Liver (tissue), 3 donors: ENCODE measurements at regions not wholly inside any gene's neighbourhood (a gene's known extent, or its start where the extent isn't known, plus 50 kb on each side); places are given as distances from the start of the nearest gene placed in this dataset.

Experiments
- SP1 ChIP-seq: IDR thresholded peaks from 2 replicates; pipeline ENCODE4 v1.6.1; 2018; ENCODE audit warnings: antibody characterized with exemption, mild to moderate bottlenecking
- YY1 ChIP-seq: IDR thresholded peaks from 2 replicates; pipeline ENCODE4 v1.6.1; 2016; ENCODE audit warnings: antibody characterized with exemption, mild to moderate bottlenecking
- TF ChIP-seq, protein P1 (sequence below): fragments of 150-350 bp; IDR thresholded peaks from 2 replicates; pipeline ENCODE4 v1.5.1; 2017; ENCODE audit warnings: improper control_type of control experiment, low read depth, low read length; ENCODE audit not compliant: missing input control
- TF ChIP-seq, protein P2 (sequence below): IDR thresholded peaks from 2 replicates; pipeline ENCODE4 v1.6.1; 2016; ENCODE audit warnings: antibody characterized with exemption, mild to moderate bottlenecking
- donor health status: healthy.
- donor health status: healthy.

DNA sequence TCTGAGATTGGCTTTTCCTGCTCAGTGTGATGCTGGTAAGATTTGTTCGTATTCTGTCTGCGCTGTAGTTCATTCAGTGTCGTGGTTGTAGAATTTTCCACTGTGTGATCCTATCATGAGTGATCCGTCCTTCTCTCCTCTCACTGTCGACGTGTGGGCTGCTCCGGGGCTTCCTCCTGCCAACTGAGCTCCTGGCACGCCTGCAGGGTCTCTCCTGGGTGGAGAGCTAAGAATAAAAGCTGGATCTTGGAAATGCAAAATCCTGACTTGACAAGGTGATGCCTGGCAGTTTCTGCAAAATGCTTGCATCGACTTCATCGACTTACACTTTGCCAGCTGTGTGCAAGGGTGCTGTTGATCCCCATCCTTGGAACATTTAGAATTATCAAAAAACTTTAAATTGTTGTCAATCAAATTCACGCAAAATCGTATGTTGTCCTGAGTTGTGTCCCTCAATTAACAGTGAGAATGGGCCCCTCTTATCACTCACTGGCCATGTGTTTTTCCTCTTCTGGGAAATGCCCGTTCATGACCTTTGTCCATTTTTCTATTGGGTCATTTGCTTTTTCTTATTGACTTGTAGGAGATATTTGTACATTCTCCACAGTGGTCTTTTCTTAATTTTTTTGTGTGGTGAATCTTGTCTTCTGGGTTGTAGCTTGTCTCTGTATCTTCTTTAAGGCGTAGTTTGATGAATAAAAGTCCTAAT is 125.5 kb downstream of the CRYAA start:
- no peak for TF ChIP-seq SP1
- no peak for TF ChIP-seq YY1
- TF ChIP-seq, protein P1, sequence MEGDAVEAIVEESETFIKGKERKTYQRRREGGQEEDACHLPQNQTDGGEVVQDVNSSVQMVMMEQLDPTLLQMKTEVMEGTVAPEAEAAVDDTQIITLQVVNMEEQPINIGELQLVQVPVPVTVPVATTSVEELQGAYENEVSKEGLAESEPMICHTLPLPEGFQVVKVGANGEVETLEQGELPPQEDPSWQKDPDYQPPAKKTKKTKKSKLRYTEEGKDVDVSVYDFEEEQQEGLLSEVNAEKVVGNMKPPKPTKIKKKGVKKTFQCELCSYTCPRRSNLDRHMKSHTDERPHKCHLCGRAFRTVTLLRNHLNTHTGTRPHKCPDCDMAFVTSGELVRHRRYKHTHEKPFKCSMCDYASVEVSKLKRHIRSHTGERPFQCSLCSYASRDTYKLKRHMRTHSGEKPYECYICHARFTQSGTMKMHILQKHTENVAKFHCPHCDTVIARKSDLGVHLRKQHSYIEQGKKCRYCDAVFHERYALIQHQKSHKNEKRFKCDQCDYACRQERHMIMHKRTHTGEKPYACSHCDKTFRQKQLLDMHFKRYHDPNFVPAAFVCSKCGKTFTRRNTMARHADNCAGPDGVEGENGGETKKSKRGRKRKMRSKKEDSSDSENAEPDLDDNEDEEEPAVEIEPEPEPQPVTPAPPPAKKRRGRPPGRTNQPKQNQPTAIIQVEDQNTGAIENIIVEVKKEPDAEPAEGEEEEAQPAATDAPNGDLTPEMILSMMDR, result no peak
- TF ChIP-seq, protein P2, sequence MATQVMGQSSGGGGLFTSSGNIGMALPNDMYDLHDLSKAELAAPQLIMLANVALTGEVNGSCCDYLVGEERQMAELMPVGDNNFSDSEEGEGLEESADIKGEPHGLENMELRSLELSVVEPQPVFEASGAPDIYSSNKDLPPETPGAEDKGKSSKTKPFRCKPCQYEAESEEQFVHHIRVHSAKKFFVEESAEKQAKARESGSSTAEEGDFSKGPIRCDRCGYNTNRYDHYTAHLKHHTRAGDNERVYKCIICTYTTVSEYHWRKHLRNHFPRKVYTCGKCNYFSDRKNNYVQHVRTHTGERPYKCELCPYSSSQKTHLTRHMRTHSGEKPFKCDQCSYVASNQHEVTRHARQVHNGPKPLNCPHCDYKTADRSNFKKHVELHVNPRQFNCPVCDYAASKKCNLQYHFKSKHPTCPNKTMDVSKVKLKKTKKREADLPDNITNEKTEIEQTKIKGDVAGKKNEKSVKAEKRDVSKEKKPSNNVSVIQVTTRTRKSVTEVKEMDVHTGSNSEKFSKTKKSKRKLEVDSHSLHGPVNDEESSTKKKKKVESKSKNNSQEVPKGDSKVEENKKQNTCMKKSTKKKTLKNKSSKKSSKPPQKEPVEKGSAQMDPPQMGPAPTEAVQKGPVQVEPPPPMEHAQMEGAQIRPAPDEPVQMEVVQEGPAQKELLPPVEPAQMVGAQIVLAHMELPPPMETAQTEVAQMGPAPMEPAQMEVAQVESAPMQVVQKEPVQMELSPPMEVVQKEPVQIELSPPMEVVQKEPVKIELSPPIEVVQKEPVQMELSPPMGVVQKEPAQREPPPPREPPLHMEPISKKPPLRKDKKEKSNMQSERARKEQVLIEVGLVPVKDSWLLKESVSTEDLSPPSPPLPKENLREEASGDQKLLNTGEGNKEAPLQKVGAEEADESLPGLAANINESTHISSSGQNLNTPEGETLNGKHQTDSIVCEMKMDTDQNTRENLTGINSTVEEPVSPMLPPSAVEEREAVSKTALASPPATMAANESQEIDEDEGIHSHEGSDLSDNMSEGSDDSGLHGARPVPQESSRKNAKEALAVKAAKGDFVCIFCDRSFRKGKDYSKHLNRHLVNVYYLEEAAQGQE, result no peak
